IMR-90 (cell line): ENCODE measurements at regions not wholly inside any gene's neighbourhood (a gene's known extent, or its start where the extent isn't known, plus 50 kb on each side); places are given as distances from the start of the nearest gene placed in this dataset.

ENCODE experiments used
- ATAC-seq: fragments of 200-7000 bp; cut with Tn5 transposase; 2 replicates; pipeline ENCODE4 v1.9.1; 2020; ENCODE audit warnings: low read depth, mild to moderate bottlenecking, moderate library complexity
- BruUV-seq: library from RNA; stranded (reverse); fragments of 400-500 nt; replicated peaks from 2 replicates; lab custom pipeline; 2021; lab: Mats Ljungman, UMichigan
- CTCF ChIA-PET: fragments of 300-600 bp; formaldehyde crosslinking; extraction: SDS; loops from one replicate; lab custom pipeline; 2021; ENCODE audit warnings: antibody characterized with exemption; lab: Yijun Ruan, JAX
- POLR2A ChIA-PET: fragments of 300-600 bp; sonication (Branson Sonifier 250); formaldehyde crosslinking; loops from one replicate; lab custom pipeline; 2022; ENCODE audit warnings: antibody characterized with exemption; ENCODE audit not compliant: unreplicated experiment; lab: Charles Lee
- DNase-seq: peaks from one replicate; pipeline ENCODE4 v3.0.0; 2013
- H2AFZ ChIP-seq: replicated peaks from 2 replicates; pipeline ENCODE3; 2013; ENCODE audit warnings: low read length, mild to moderate bottlenecking; ENCODE audit not compliant: poor library complexity
- H2AK5ac ChIP-seq: 2 replicates; pipeline ENCODE4 v1.6.1; 2013; ENCODE audit warnings: low read depth, low read length, inconsistent platforms
- H2AK9ac ChIP-seq: replicated peaks from 2 replicates; pipeline ENCODE3; 2013; ENCODE audit warnings: mild to moderate bottlenecking, low read depth, low read length, moderate library complexity; ENCODE audit not compliant: poor library complexity
- H2BK120ac ChIP-seq: 2 replicates; pipeline ENCODE4 v1.6.1; 2013; ENCODE audit warnings: low read depth, low read length, inconsistent platforms
- H2BK15ac ChIP-seq: 3 replicates; pipeline ENCODE4 v1.6.1; 2013; ENCODE audit warnings: low read depth, low read length, inconsistent platforms
- H2BK20ac ChIP-seq: 2 replicates; pipeline ENCODE4 v1.6.1; 2013; ENCODE audit warnings: low read depth, mild to moderate bottlenecking, inconsistent platforms, low read length, moderate library complexity
- H2BK5ac ChIP-seq: 2 replicates; pipeline ENCODE4 v1.6.1; 2013; ENCODE audit warnings: mild to moderate bottlenecking, low read depth, low read length, inconsistent platforms; ENCODE audit not compliant: poor library complexity, severe bottlenecking
- H3K14ac ChIP-seq: replicated peaks from 2 replicates; pipeline ENCODE4 v1.6.1; 2013; ENCODE audit warnings: low read depth, low read length, inconsistent platforms
- H3K18ac ChIP-seq: 2 replicates; pipeline ENCODE4 v1.6.1; 2013; ENCODE audit warnings: low read depth, low read length, control low read depth
- H3K23ac ChIP-seq: 2 replicates; pipeline ENCODE4 v1.6.1; 2013; ENCODE audit warnings: low read depth, low read length, inconsistent platforms
- H3K27ac ChIP-seq: 2 replicates; pipeline ENCODE4 v1.5.1; 2013; ENCODE audit warnings: mild to moderate bottlenecking, control low read depth, low read length; ENCODE audit not compliant: insufficient read depth
- H3K27me3 ChIP-seq: 2 replicates; pipeline ENCODE4 v1.6.1; 2013; ENCODE audit warnings: low read length; ENCODE audit not compliant: control insufficient read depth, insufficient read depth
- H3K36me3 ChIP-seq: 2 replicates; pipeline ENCODE4 v1.6.1; 2013; ENCODE audit warnings: low read length, mixed read lengths; ENCODE audit not compliant: control insufficient read depth, insufficient read depth
- H3K4ac ChIP-seq: 2 replicates; pipeline ENCODE4 v1.6.1; 2013; ENCODE audit warnings: low read depth, low read length, inconsistent platforms
- H3K4me1 ChIP-seq: 2 replicates; pipeline ENCODE4 v1.6.1; 2013; ENCODE audit warnings: low read length, mixed read lengths; ENCODE audit not compliant: control insufficient read depth, insufficient read depth
- H3K4me2 ChIP-seq: 2 replicates; pipeline ENCODE4 v1.6.1; 2013; ENCODE audit warnings: low read depth, mild to moderate bottlenecking, control low read depth, low read length, moderate library complexity
- H3K4me3 ChIP-seq: 2 replicates; pipeline ENCODE4 v1.5.1; 2013; ENCODE audit warnings: low read depth, mild to moderate bottlenecking, control low read depth, low read length, moderate library complexity; ENCODE audit not compliant: insufficient read depth
- H3K56ac ChIP-seq: 2 replicates; pipeline ENCODE4 v1.6.1; 2013; ENCODE audit warnings: low read length, inconsistent platforms; ENCODE audit not compliant: insufficient read depth; ENCODE audit errors: extremely low read depth
- H3K79me1 ChIP-seq, 2 experiments: 2 replicates each; pipeline ENCODE4 v1.6.1; 2013; ENCODE audit warnings: low read length in 2 of 2, inconsistent platforms in 1 of 2, low read depth in 1 of 2
- H3K9ac ChIP-seq: 2 replicates; pipeline ENCODE4 v1.6.1; 2013; ENCODE audit warnings: low read depth, low read length, control low read depth
- H3K9me1 ChIP-seq: 2 replicates; pipeline ENCODE4 v1.6.1; 2013; ENCODE audit warnings: low read length, inconsistent platforms; ENCODE audit not compliant: insufficient read depth
- H3K9me3 ChIP-seq: 2 replicates; pipeline ENCODE4 v1.6.1; 2013; ENCODE audit warnings: low read length; ENCODE audit not compliant: control insufficient read depth, insufficient read depth
- H4K20me1 ChIP-seq: 2 replicates; pipeline ENCODE4 v1.6.1; 2013; ENCODE audit warnings: low read length, inconsistent platforms; ENCODE audit not compliant: insufficient read depth
- H4K5ac ChIP-seq: 2 replicates; pipeline ENCODE4 v1.6.1; 2013; ENCODE audit warnings: mild to moderate bottlenecking, low read depth, low read length, control low read depth
- H4K8ac ChIP-seq, 2 experiments: 2 replicates each; pipeline ENCODE4 v1.6.1; 2013; ENCODE audit warnings: low read depth in 2 of 2, low read length in 2 of 2, control low read depth in 1 of 2, inconsistent platforms in 1 of 2
- H4K91ac ChIP-seq: 2 replicates; pipeline ENCODE4 v1.6.1; 2013; ENCODE audit warnings: low read depth, low read length, inconsistent platforms; ENCODE audit not compliant: insufficient read depth
- FOS ChIP-seq: fragments of 150-350 bp; IDR thresholded peaks from 2 replicates; pipeline ENCODE4 v1.6.1; 2016; ENCODE audit warnings: low read depth, low read length
- WGBS, 2 experiments: methylation state at CpG; one replicate each; pipeline versions ENCODE4 v1.1.5 to v1.1.7; 2013; ENCODE audit warnings: missing lambda C conversion rate in 2 of 2; ENCODE audit not compliant: insufficient read length in 1 of 2; ENCODE audit errors: extremely low coverage in 2 of 2; 5-methylcytosine and 5-hydroxymethylcytosine counted together
- dilution Hi-C: fragments of 300-500 bp; cut with HindIII; formaldehyde crosslinking; loops from one replicate; pipeline ENCODE4 v1.14.3; 2018; ENCODE audit warnings: low sequenced_read_pairs; ENCODE audit not compliant: unreplicated experiment
- in situ Hi-C: fragments of 300-500 bp; cut with MboI; formaldehyde crosslinking; loops from 3 replicates; pipeline ENCODE4 v1.14.3; 2019; ENCODE audit warnings: low sequenced_read_pairs, inconsistent platforms, mixed read lengths
- intact Hi-C: fragments of 100-400 bp; cut with micrococcal nuclease; formaldehyde crosslinking; loops from 2 replicates; pipeline ENCODE4 v1.10.0; 2022

GRCh38 chr4:147285751-147286150 lies 195.1 kb upstream of the EDNRA start:
- dilution Hi-C loops: no loop called here

More at GRCh38 chr4:147285751-147286150, 195.1 kb upstream of the EDNRA start:
- Histone ChIP-seq H3K18ac (no peak overlapping the region), H3K36me3 (no peaks in the 10 kb centered on the region), H3K4me3 (no peak overlapping the region), H3K9ac (no peak overlapping the region), H3K56ac (no peak overlapping the region), H3K9me3 (no peaks in the 10 kb centered on the region), H3K79me1 (no peaks in the 10 kb centered on the region), H3K4ac (no peak overlapping the region), H4K5ac (no peak overlapping the region), H3K4me2 (no peak overlapping the region), H3K9me1 (no peaks in the 10 kb centered on the region), H3K4me1 (no peaks in the 10 kb centered on the region), H4K20me1 (no peaks in the 10 kb centered on the region), H2AK5ac (no peak overlapping the region), H3K14ac (peak overlapping the region; percentile 9; the same call in 1 of the 2 replicates), H3K27ac (no peak overlapping the region), H2BK20ac (no peak overlapping the region), H2AK9ac (no peak overlapping the region), H3K23ac (no peak overlapping the region), H2BK120ac (no peak overlapping the region), H2AFZ (no peak overlapping the region), H2BK5ac (no peak overlapping the region), H2BK15ac (no peak overlapping the region), H4K91ac (no peak overlapping the region), H4K8ac (no peak overlapping the region), H3K27me3 (no peaks in the 10 kb centered on the region)
- CTCF ChIA-PET: no interaction called here
- POLR2A ChIA-PET: no interaction called here
- ATAC-seq (no peak), DNase-seq (peak; percentile 13)
- 60% methylated on average over 1 of the region's 4 CpGs; no CpG with 5 or more reads in 1 of the 2 experiments for WGBS, 2 experiments
- intact Hi-C loops (no loop called here), in situ Hi-C loops (no loop called here)
- no peak for TF ChIP-seq FOS
- BruUV-seq: no TSS peak
